Stomach (tissue), 4 donors: ENCODE measurements at regions not wholly inside any gene's neighbourhood (a gene's known extent, or its start where the extent isn't known, plus 50 kb on each side); places are given as distances from the start of the nearest gene placed in this dataset.

Experiments used
- EP300 ChIP-seq: sonication (generic); formaldehyde crosslinking; IDR thresholded peaks from one replicate; pipeline ENCODE4 v1.6.1; 2017; ENCODE audit warnings: antibody characterized with exemption
- POLR2A ChIP-seq, 4 donors: fragments of 450-650 bp; IDR thresholded peaks; one replicate each; pipeline ENCODE4 v1.6.1; 2016; ENCODE audit warnings: antibody characterized with exemption in 4 of 4, control low read depth in 2 of 4, mild to moderate bottlenecking in 1 of 4, moderate library complexity in 1 of 4
- POLR2AphosphoS5 ChIP-seq, 3 donors: sonication (generic); formaldehyde crosslinking; IDR thresholded peaks; one replicate each; pipeline ENCODE4 v1.6.1; 2016; ENCODE audit warnings: antibody characterized with exemption in 3 of 3
- TF ChIP-seq, protein P1 (sequence below), 7 experiments: fragments of 450-650 bp in 4 of 7; fragments of 200-600 bp in 3 of 7; sonication (generic) in 3 of 7; IDR thresholded peaks; one replicate each; pipeline ENCODE4 v1.5.1; 2016 to 2019; ENCODE audit warnings: antibody characterized with exemption in 7 of 7, control low read depth in 2 of 7, mild to moderate bottlenecking in 1 of 7

GRCh38 chr2:3914241-3914640 is 210.9 kb downstream of the DCDC2C start:
- TF ChIP-seq, protein P1, sequence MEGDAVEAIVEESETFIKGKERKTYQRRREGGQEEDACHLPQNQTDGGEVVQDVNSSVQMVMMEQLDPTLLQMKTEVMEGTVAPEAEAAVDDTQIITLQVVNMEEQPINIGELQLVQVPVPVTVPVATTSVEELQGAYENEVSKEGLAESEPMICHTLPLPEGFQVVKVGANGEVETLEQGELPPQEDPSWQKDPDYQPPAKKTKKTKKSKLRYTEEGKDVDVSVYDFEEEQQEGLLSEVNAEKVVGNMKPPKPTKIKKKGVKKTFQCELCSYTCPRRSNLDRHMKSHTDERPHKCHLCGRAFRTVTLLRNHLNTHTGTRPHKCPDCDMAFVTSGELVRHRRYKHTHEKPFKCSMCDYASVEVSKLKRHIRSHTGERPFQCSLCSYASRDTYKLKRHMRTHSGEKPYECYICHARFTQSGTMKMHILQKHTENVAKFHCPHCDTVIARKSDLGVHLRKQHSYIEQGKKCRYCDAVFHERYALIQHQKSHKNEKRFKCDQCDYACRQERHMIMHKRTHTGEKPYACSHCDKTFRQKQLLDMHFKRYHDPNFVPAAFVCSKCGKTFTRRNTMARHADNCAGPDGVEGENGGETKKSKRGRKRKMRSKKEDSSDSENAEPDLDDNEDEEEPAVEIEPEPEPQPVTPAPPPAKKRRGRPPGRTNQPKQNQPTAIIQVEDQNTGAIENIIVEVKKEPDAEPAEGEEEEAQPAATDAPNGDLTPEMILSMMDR (IDR thresholded peaks at IDR 0.05): no peak
- TF ChIP-seq POLR2AphosphoS5 (IDR thresholded peaks at IDR 0.05) (no peak), EP300 (no peak), POLR2A (IDR thresholded peaks at IDR 0.05) (no peak)
